Esophagus squamous epithelium (tissue), 5 donors: ENCODE measurements at regions not wholly inside any gene's neighbourhood (a gene's known extent, or its start where the extent isn't known, plus 50 kb on each side); places are given as distances from the start of the nearest gene placed in this dataset.
A peak's percentile ranks its signal among the peaks of the same experiment; 100 is the strongest.

ENCODE experiments used
- DNase-seq: peaks from one replicate; lab custom pipeline; 2025; lab: John Stamatoyannopoulos, UW
- H3K27ac ChIP-seq, 4 donors: fragments of 200-600 bp; sonication (generic); one replicate each; pipeline ENCODE4 v1.5.1; 2016 to 2019; ENCODE audit warnings: mild to moderate bottlenecking in 1 of 4
- H3K27me3 ChIP-seq, 4 donors: fragments of 200-600 bp; sonication (generic); 1 replicate in 3 of 4; 2 replicates in 1 of 4; pipeline versions ENCODE4 v1.5.1 to v1.6.0; 2017 to 2021; ENCODE audit warnings: antibody characterized with exemption in 1 of 4
- H3K36me3 ChIP-seq, 3 donors: fragments of 200-600 bp; sonication (generic); one replicate each; pipeline ENCODE4 v1.5.1; 2016 to 2019
- H3K4me1 ChIP-seq, 3 donors: fragments of 200-600 bp; sonication (generic); one replicate each; pipeline ENCODE4 v1.5.1; 2017 to 2019
- H3K4me3 ChIP-seq, 4 donors: fragments of 200-600 bp; sonication (generic); 1 replicate in 3 of 4; 2 replicates in 1 of 4; pipeline ENCODE4 v1.5.1; 2016 to 2019; ENCODE audit warnings: mild to moderate bottlenecking in 2 of 4, moderate library complexity in 1 of 4
- H3K9me3 ChIP-seq, 3 donors: fragments of 200-600 bp; sonication (generic); one replicate each; pipeline ENCODE4 v1.5.1; 2016 to 2019
- POLR2A ChIP-seq, 4 donors: fragments of 450-650 bp; IDR thresholded peaks; one replicate each; pipeline ENCODE4 v1.6.1; 2017; ENCODE audit warnings: antibody characterized with exemption in 4 of 4, mild to moderate bottlenecking in 4 of 4, moderate library complexity in 3 of 4
- WGBS, 2 donors: methylation state at CpG; one replicate each; pipeline ENCODE4 v1.1.5; 2018; 5-methylcytosine and 5-hydroxymethylcytosine counted together
- intact Hi-C: fragments of 100-400 bp; cut with DNase I; formaldehyde crosslinking; loops from one replicate; pipeline ENCODE4 v1.15.0; 2022
- TF ChIP-seq, protein P1 (sequence below), 6 experiments: fragments of 450-650 bp in 4 of 6; fragments of 200-600 bp in 2 of 6; sonication (generic) in 2 of 6; IDR thresholded peaks; one replicate each; pipeline ENCODE4 v1.5.1; 2016 to 2019; ENCODE audit warnings: antibody characterized with exemption in 6 of 6, mild to moderate bottlenecking in 4 of 6, moderate library complexity in 4 of 6
- donor health status: DM: yes; HTN: yes; CAD: no.

DNA sequence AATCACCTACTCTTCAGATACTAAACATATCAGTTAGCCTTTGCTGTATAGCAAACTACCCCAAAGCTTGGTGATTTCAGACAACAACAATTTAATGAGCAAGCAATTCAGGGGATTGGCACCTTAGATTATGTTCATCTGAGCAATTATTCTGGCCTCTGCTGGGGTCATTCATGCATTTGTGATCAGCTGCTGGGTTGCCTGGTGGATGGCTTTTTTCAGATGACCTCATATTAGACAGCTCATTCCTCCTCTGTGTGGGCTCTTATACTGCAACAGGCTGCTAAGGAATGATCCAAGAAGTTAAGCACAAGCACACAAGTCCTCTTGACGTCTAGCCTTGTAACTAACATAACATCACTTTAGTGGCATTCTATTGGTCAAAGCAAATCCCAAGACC is 153.0 kb upstream of the PPP1R2C start:
- TF ChIP-seq POLR2A (IDR thresholded peaks at IDR 0.05): no peak
- TF ChIP-seq, protein P1, sequence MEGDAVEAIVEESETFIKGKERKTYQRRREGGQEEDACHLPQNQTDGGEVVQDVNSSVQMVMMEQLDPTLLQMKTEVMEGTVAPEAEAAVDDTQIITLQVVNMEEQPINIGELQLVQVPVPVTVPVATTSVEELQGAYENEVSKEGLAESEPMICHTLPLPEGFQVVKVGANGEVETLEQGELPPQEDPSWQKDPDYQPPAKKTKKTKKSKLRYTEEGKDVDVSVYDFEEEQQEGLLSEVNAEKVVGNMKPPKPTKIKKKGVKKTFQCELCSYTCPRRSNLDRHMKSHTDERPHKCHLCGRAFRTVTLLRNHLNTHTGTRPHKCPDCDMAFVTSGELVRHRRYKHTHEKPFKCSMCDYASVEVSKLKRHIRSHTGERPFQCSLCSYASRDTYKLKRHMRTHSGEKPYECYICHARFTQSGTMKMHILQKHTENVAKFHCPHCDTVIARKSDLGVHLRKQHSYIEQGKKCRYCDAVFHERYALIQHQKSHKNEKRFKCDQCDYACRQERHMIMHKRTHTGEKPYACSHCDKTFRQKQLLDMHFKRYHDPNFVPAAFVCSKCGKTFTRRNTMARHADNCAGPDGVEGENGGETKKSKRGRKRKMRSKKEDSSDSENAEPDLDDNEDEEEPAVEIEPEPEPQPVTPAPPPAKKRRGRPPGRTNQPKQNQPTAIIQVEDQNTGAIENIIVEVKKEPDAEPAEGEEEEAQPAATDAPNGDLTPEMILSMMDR (IDR thresholded peaks at IDR 0.05): no peak
- 40 to 50% methylated on average over 1 of the region's 1 CpG for WGBS, 2 donors
- H3K27me3 ChIP-seq: no peaks in the 10 kb centered on the region
- H3K4me3 ChIP-seq: no peak overlapping the region
- intact Hi-C loops: no loop called here
- no peaks in the 10 kb centered on the region for H3K36me3 ChIP-seq
- no peaks in the 10 kb centered on the region for H3K9me3 ChIP-seq
- H3K4me1 ChIP-seq: no peaks in the 10 kb centered on the region
- no peak overlapping the region for H3K27ac ChIP-seq
- no peak for DNase-seq

DNA sequence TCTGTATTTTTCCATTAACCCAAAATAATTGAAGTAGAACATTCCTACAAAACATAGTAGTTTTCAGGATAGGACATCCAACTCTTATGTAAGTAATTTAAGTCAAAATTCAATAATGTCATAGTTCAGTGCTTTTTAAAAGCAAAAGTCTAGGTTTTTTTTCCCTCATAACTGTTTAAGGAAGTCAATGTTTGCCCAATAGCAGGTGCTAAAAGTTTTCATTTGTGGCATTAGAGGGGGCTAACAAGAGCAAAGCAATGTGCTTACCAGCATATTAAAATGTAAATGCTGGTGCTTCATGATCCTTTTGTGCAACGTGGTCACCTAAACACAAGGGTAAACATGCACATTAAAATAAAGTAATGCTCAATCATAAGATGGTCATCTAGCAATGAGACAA is 155.2 kb upstream of the PPP1R2C start:
- H3K4me1 ChIP-seq: no peaks in the 10 kb centered on the region
- no peak overlapping the region for H3K4me3 ChIP-seq
- H3K9me3 ChIP-seq: no peaks in the 10 kb centered on the region
- H3K36me3 ChIP-seq: no peaks in the 10 kb centered on the region
- H3K27me3 ChIP-seq: no peaks in the 10 kb centered on the region
- no peak for DNase-seq
- 27 to 60% methylated on average over 1 of the region's 1 CpG for WGBS, 2 donors
- no peak for TF ChIP-seq POLR2A (IDR thresholded peaks at IDR 0.05)
- TF ChIP-seq, protein P1 (IDR thresholded peaks at IDR 0.05): no peak
- intact Hi-C loops: no loop called here
- no peak overlapping the region for H3K27ac ChIP-seq

DNA sequence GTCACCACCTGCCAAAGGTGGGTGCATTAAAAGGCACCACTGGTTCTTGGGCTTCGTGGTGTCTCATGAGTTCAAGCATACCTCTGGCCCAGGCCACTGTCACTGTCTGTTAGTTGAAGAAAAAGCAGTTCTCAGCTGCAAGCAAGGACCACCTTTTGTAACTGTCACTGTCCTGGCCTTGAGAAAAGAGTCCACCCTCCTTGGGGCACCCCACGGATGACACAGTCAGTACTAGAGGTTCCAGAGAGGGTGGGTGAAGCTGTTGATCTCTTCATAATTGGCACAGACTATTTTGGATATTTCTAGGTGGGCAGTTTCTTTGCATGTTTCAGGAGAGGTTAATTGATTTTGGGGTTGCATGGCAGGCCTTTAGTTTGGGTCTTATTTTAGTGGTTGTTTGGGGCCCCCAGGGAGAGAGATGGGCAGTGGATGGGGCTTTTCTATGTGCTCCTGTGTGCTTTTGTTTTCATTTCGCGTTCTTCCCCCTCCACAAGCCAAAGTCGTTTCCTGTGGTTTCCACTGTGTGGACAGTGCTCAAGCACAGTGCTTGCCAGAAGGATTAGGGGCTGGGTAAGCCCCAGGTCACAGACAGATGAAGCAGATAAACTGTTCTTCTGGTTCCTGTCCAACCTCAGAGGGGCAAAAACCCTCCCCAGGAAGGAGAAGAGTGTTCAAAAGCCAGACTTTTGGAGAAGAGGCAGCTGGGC is 156.2 kb upstream of the PPP1R2C start:
- no peaks in the 10 kb centered on the region for H3K9me3 ChIP-seq
- H3K36me3 ChIP-seq: no peaks in the 10 kb centered on the region
- no peak overlapping the region for H3K27ac ChIP-seq
- H3K4me3 ChIP-seq: no peak overlapping the region
- H3K27me3 ChIP-seq: no peaks in the 10 kb centered on the region
- TF ChIP-seq POLR2A (IDR thresholded peaks at IDR 0.05): no peak
- TF ChIP-seq, protein P1 (IDR thresholded peaks at IDR 0.05): no peak
- DNase-seq: no peak
- WGBS, 2 donors: 12% methylated on average over 4 of the region's 5 CpGs; no CpG with 5 or more reads in 1 of the 2 donors
- no peaks in the 10 kb centered on the region for H3K4me1 ChIP-seq
- intact Hi-C loops: no loop called here

DNA sequence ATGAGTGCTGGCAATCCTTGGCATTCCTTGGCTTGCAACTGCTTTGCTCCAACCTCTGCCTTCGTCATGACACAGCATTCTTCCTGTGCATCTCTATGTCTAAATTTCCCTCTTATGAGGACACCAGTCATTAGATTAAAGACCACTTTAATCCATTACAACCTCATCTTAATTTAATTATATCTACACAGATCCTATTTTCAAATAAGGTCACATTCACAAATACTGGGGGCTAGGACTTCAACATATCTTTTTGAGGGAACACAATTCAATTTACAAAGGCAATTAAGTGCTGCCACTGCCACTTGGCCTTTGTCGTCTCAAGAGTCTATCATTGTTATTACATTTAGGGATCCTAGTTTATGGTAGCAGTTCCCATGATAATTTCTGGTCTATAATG is 163.7 kb upstream of the PPP1R2C start:
- no peak for DNase-seq
- Histone ChIP-seq H3K27ac (peak overlapping the region in 1 of 4 donors; percentile 25), H3K9me3 (no peaks in the 10 kb centered on the region), H3K27me3 (no peaks in the 10 kb centered on the region), H3K4me3 (no peak overlapping the region), H3K36me3 (no peaks in the 10 kb centered on the region), H3K4me1 (no peaks in the 10 kb centered on the region)
- TF ChIP-seq, protein P1 (IDR thresholded peaks at IDR 0.05): no peak
- TF ChIP-seq POLR2A (IDR thresholded peaks at IDR 0.05): no peak
- intact Hi-C loops: no loop called here
- 78 to 94% methylated on average over 2 of the region's 2 CpGs for WGBS, 2 donors

DNA sequence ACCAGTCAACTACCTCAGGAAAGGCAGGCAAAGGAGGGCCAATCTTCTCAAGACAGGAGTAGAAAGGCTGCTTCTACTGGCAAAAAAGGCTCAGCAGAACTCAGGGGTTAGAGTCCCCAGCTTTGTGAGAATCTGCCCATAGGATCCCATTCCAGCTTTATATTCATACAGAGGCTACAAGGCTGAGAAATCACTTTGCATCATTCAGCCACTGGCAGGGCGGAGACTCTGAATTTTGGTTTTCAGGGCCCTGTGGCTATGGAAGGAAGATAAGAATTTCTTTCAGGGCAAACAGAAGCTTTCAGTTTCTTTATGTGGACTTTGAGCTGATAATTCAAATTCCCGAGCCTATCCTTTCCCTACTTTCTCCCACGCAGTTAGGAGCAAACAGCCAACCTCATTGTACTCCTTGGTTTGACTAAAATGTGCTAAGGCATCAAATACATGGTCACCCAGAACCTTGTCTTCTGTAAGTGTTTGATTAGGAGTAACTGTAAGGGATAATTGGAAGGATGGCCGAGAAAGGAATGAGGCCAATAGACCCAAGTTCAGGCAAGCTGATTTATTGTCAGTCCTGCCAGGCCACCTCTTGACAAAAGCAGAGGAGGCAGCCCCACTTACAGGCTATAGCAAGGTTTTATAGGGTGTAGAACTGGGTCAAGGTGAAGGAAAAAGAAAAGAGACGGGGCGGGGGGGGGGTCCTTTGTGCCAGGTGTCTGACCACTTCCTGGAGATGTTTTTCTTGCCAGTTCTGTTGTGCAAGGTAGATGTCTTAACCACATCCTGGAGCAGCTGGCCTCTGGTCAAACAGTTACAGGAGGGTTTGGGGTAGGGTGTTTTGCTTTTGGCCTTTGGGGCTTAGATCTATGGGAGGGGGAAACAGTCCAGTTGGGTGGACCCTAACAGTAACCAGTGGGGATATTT is 165.3 kb upstream of the PPP1R2C start:
- H3K4me3 ChIP-seq: no peak overlapping the region
- peak; percentile 1 for DNase-seq
- 70 to 83% methylated on average over 2 to 6 of the region's 6 CpGs for WGBS, 2 donors
- H3K27me3 ChIP-seq: no peaks in the 10 kb centered on the region
- TF ChIP-seq, protein P1 (IDR thresholded peaks at IDR 0.05): no peak
- no peak for TF ChIP-seq POLR2A (IDR thresholded peaks at IDR 0.05)
- intact Hi-C loops: no loop called here
- H3K36me3 ChIP-seq: no peaks in the 10 kb centered on the region
- no peaks in the 10 kb centered on the region for H3K9me3 ChIP-seq
- peak overlapping the region in 3 of 4 donors; percentile 10 to 29 (median 25) for H3K27ac ChIP-seq
- peaks cover 0 to 3% (median 0%) of the 10 kb centered on the region in 3 donors for H3K4me1 ChIP-seq
